Chondrocyte (in vitro differentiated cells): ENCODE measurements at regions not wholly inside any gene's neighbourhood (a gene's known extent, or its start where the extent isn't known, plus 50 kb on each side); places are given as distances from the start of the nearest gene placed in this dataset.

ENCODE experiments used
- DNase-seq: peaks from one replicate; pipeline ENCODE4 v3.0.0; 2021; ENCODE audit warnings: mixed read lengths, low spot score
- H3K27ac Mint-ChIP-seq: one replicate; pipeline ENCODE4 v1.8.0; 2021; ENCODE audit warnings: mild to moderate bottlenecking, moderate library complexity, mixed read lengths; ENCODE audit not compliant: unreplicated experiment
- H3K27me3 Mint-ChIP-seq: 2 replicates; pipeline ENCODE4 v1.8.0; 2021; ENCODE audit warnings: low read depth, mixed read lengths
- H3K36me3 Mint-ChIP-seq: 2 replicates; pipeline ENCODE4 v1.8.0; 2021; ENCODE audit warnings: low read depth, mixed read lengths
- H3K4me1 Mint-ChIP-seq: 2 replicates; pipeline ENCODE4 v1.8.0; 2021; ENCODE audit warnings: low read depth, mild to moderate bottlenecking, mixed read lengths
- H3K4me3 Mint-ChIP-seq: one replicate; pipeline ENCODE4 v1.8.0; 2021; ENCODE audit warnings: mild to moderate bottlenecking, moderate library complexity, mixed read lengths; ENCODE audit not compliant: unreplicated experiment
- H3K9me3 Mint-ChIP-seq: 2 replicates; pipeline ENCODE4 v1.8.0; 2021; ENCODE audit warnings: low read depth, mixed read lengths
- CTCF ChIP-seq: fragments of 200-600 bp; sonication (generic); IDR thresholded peaks from 2 replicates; pipeline ENCODE4 v1.5.0; 2021; ENCODE audit warnings: antibody characterized with exemption, mild to moderate bottlenecking, moderate library complexity

GRCh38 chr15:93182703-93183205, 93.7 kb upstream of the RGMA start:
- H3K27me3 Mint-ChIP-seq: peaks cover 24% of the 10 kb centered on the region
- no peaks in the 10 kb centered on the region for H3K9me3 Mint-ChIP-seq
- no peak overlapping the region for H3K27ac Mint-ChIP-seq
- TF ChIP-seq CTCF: no peak
- H3K4me1 Mint-ChIP-seq: peaks cover 22% of the 10 kb centered on the region
- no peak overlapping the region for H3K4me3 Mint-ChIP-seq
- H3K36me3 Mint-ChIP-seq: no peaks in the 10 kb centered on the region
- no peak for DNase-seq

- no peak overlapping the region for H3K4me3 Mint-ChIP-seq
- no peaks in the 10 kb centered on the region for H3K36me3 Mint-ChIP-seq
- peaks cover 16% of the 10 kb centered on the region for H3K27me3 Mint-ChIP-seq
- no peak overlapping the region for H3K27ac Mint-ChIP-seq
- H3K9me3 Mint-ChIP-seq: no peaks in the 10 kb centered on the region
- no peak for DNase-seq
- no peak for TF ChIP-seq CTCF
- peaks cover 19% of the 10 kb centered on the region for H3K4me1 Mint-ChIP-seq
Measured at GRCh38 chr15:93180656-93181055, 91.6 kb upstream of the RGMA start.

- Mint-ChIP-seq H3K4me3 (no peak overlapping the region), H3K9me3 (no peaks in the 10 kb centered on the region), H3K4me1 (peaks cover 16% of the 10 kb centered on the region)
Measured at GRCh38 chr15:93180128-93180527, 91.1 kb upstream of the RGMA start.

GRCh38 chr15:93179700-93180102, 90.7 kb upstream of the RGMA start:
- Mint-ChIP-seq H3K27ac (no peak overlapping the region), H3K9me3 (no peaks in the 10 kb centered on the region), H3K4me1 (peaks cover 16% of the 10 kb centered on the region), H3K36me3 (no peaks in the 10 kb centered on the region), H3K4me3 (no peak overlapping the region), H3K27me3 (peaks cover 21% of the 10 kb centered on the region)
- TF ChIP-seq CTCF: no peak
- no peak for DNase-seq

More at GRCh38 chr15:93180128-93180527, 91.1 kb upstream of the RGMA start:
- Mint-ChIP-seq H3K27me3 (peaks cover 20% of the 10 kb centered on the region), H3K27ac (no peak overlapping the region), H3K36me3 (no peaks in the 10 kb centered on the region)
- no peak for DNase-seq
- TF ChIP-seq CTCF: no peak

- DNase-seq: no peak
- H3K9me3 Mint-ChIP-seq: no peaks in the 10 kb centered on the region
- TF ChIP-seq CTCF: no peak
- H3K36me3 Mint-ChIP-seq: no peaks in the 10 kb centered on the region
- peaks cover 18% of the 10 kb centered on the region for H3K27me3 Mint-ChIP-seq
- H3K4me1 Mint-ChIP-seq: peaks cover 17% of the 10 kb centered on the region
- no peak overlapping the region for H3K4me3 Mint-ChIP-seq
- H3K27ac Mint-ChIP-seq: no peak overlapping the region
Measured at GRCh38 chr15:93179072-93179471, 90.1 kb upstream of the RGMA start.
